Esophagus squamous epithelium (tissue), 4 donors: ENCODE measurements at regions not wholly inside any gene's neighbourhood (a gene's known extent, or its start where the extent isn't known, plus 50 kb on each side); places are given as distances from the start of the nearest gene placed in this dataset.

Source experiments
- POLR2A ChIP-seq, 4 donors: fragments of 450-650 bp; IDR thresholded peaks; one replicate each; pipeline ENCODE4 v1.6.1; 2017; ENCODE audit warnings: antibody characterized with exemption in 4 of 4, mild to moderate bottlenecking in 4 of 4, moderate library complexity in 3 of 4
- TF ChIP-seq, protein P1 (sequence below), 6 experiments: fragments of 450-650 bp in 4 of 6; fragments of 200-600 bp in 2 of 6; sonication (generic) in 2 of 6; IDR thresholded peaks; one replicate each; pipeline ENCODE4 v1.5.1; 2016 to 2019; ENCODE audit warnings: antibody characterized with exemption in 6 of 6, mild to moderate bottlenecking in 4 of 6, moderate library complexity in 4 of 6

DNA sequence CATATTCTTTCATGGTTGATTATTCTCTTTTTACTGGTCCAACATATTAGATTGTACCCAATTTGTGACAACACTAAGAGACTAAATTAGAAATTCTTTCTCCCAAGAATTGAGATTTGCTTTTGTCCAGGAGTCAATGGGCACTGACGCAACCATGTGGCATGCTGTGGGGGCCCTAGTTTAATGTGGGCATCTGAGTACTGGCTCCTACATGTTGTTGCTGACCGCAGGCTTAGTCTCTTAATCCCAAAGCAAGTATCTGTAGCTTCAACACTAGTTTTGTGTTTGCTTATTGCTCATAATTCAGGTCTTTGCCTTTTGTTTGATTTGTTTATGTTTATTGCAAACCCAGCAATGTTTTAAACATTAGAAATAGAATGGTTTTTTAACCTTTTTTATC lies 263.4 kb upstream of the NDST4 start:
- TF ChIP-seq, protein P1, sequence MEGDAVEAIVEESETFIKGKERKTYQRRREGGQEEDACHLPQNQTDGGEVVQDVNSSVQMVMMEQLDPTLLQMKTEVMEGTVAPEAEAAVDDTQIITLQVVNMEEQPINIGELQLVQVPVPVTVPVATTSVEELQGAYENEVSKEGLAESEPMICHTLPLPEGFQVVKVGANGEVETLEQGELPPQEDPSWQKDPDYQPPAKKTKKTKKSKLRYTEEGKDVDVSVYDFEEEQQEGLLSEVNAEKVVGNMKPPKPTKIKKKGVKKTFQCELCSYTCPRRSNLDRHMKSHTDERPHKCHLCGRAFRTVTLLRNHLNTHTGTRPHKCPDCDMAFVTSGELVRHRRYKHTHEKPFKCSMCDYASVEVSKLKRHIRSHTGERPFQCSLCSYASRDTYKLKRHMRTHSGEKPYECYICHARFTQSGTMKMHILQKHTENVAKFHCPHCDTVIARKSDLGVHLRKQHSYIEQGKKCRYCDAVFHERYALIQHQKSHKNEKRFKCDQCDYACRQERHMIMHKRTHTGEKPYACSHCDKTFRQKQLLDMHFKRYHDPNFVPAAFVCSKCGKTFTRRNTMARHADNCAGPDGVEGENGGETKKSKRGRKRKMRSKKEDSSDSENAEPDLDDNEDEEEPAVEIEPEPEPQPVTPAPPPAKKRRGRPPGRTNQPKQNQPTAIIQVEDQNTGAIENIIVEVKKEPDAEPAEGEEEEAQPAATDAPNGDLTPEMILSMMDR (IDR thresholded peaks at IDR 0.05), result no peak
- TF ChIP-seq POLR2A (IDR thresholded peaks at IDR 0.05), result no peak
